HepG2 (cell line): ENCODE measurements at regions not wholly inside any gene's neighbourhood (a gene's known extent, or its start where the extent isn't known, plus 50 kb on each side); places are given as distances from the start of the nearest gene placed in this dataset.

Experiments
- ATAC-seq: fragments of 200-7000 bp; cut with Tn5 transposase; 3 replicates; pipeline ENCODE4 v1.9.1; 2020; ENCODE audit warnings: mild to moderate bottlenecking, moderate library complexity
- BruUV-seq: library from RNA; stranded (reverse); fragments of 400-500 nt; replicated peaks from 2 replicates; lab custom pipeline; 2021; lab: Mats Ljungman, UMichigan
- CTCF ChIA-PET: fragments of 300-600 bp; formaldehyde crosslinking; extraction: SDS; loops from one replicate; lab custom pipeline; 2021; ENCODE audit warnings: low total read pairs, inconsistent platforms, low intra/inter-chr PET ratio; lab: Yijun Ruan, JAX
- POLR2A ChIA-PET: fragments of 350-600 bp; sonication (Branson Sonifier 250); formaldehyde crosslinking; loops from one replicate; lab custom pipeline; 2020; ENCODE audit warnings: antibody characterized with exemption, inconsistent platforms; lab: Yijun Ruan, JAX
- DNase-seq: peaks from one replicate; pipeline ENCODE4 v3.0.0-alpha.2; 2015; ENCODE audit warnings: low spot score
- FAIRE-seq: peaks from 3 replicates; lab custom pipeline; 2011; peaks lifted over from hg19 to GRCh38; lab: Jason Lieb, UNC
- H2AFZ ChIP-seq: one replicate; pipeline ENCODE4 v1.6.1; 2011; ENCODE audit warnings: low read length, inconsistent platforms
- H3K27ac ChIP-seq: fragments of 300-600 bp; 3 replicates; pipeline ENCODE4 v1.8.0; 2011; ENCODE audit warnings: mixed run types, mild to moderate bottlenecking, mixed read lengths, low read length, inconsistent platforms; ENCODE audit not compliant: insufficient read depth; ENCODE audit errors: extremely low read length
- H3K27me3 ChIP-seq, 2 experiments: fragments of 200-600 bp in 1 of 2; 2 replicates in 1 of 2; 3 replicates in 1 of 2; pipeline versions ENCODE4 v1.6.0 to v1.8.0; 2011; ENCODE audit warnings: low read length in 2 of 2, mild to moderate bottlenecking in 2 of 2, moderate library complexity in 2 of 2, inconsistent platforms in 1 of 2; ENCODE audit not compliant: insufficient read depth in 2 of 2, control insufficient read depth in 1 of 2
- H3K36me3 ChIP-seq, 2 experiments: fragments of 200-600 bp in 1 of 2; replicated peaks in 1 of 2; 2 replicates in 1 of 2; 3 replicates in 1 of 2; pipeline versions ENCODE4 v1.5.1 to v1.8.0; 2011; ENCODE audit warnings: low read length in 2 of 2, inconsistent platforms in 1 of 2; ENCODE audit not compliant: insufficient read depth in 2 of 2, control insufficient read depth in 1 of 2
- H3K4me1 ChIP-seq: 2 replicates; pipeline ENCODE4 v1.5.1; 2012; ENCODE audit warnings: low read length, inconsistent platforms; ENCODE audit not compliant: insufficient read depth
- H3K4me2 ChIP-seq: 2 replicates; pipeline ENCODE4 v1.6.0; 2011; ENCODE audit warnings: low read depth, low read length, inconsistent platforms
- H3K4me3 ChIP-seq, 3 experiments: fragments of 200-600 bp in 1 of 3; sonication (generic), shearing (Covaris generic) in 1 of 3; replicated peaks in 1 of 3; 2 replicates each; pipeline ENCODE4 v1.5.1; 2011 to 2016; ENCODE audit warnings: low read length in 3 of 3, inconsistent platforms in 2 of 3, low read depth in 2 of 3, mild to moderate bottlenecking in 2 of 3, control low read depth in 1 of 3, mixed read lengths in 1 of 3; ENCODE audit not compliant: insufficient read depth in 1 of 3
- H3K79me2 ChIP-seq: one replicate; pipeline ENCODE4 v1.6.1; 2011; ENCODE audit warnings: low read length, inconsistent platforms; ENCODE audit not compliant: insufficient read depth
- H3K9ac ChIP-seq: 2 replicates; pipeline ENCODE4 v1.6.0; 2011; ENCODE audit warnings: mild to moderate bottlenecking, low read depth, low read length, inconsistent platforms; ENCODE audit not compliant: insufficient read depth
- H3K9me3 ChIP-seq: 2 replicates; pipeline ENCODE4 v1.5.1; 2012; ENCODE audit warnings: mild to moderate bottlenecking, low read length
- H4K20me1 ChIP-seq: 2 replicates; pipeline ENCODE4 v1.6.0; 2011; ENCODE audit warnings: inconsistent platforms, mild to moderate bottlenecking, low read length, moderate library complexity; ENCODE audit not compliant: insufficient read depth
- CHD4 ChIP-seq: fragments of 200-600 bp; sonication (generic); IDR thresholded peaks from 2 replicates; pipeline ENCODE4 v1.7.0; 2017; ENCODE audit warnings: mild to moderate bottlenecking, low read length, borderline replicate concordance
- CTCF ChIP-seq: sonication (generic); formaldehyde crosslinking; IDR thresholded peaks from 2 replicates; pipeline ENCODE4 v1.5.0; 2020; ENCODE audit warnings: mild to moderate bottlenecking, missing genetic modification reagents, moderate library complexity
- DPF2 ChIP-seq: sonication (generic); formaldehyde crosslinking; IDR thresholded peaks from 2 replicates; pipeline ENCODE4 v1.4.0; 2020; ENCODE audit warnings: mild to moderate bottlenecking, low read depth, missing genetic modification reagents, borderline replicate concordance
- HCFC1 ChIP-seq: fragments of 150-350 bp; IDR thresholded peaks from 2 replicates; pipeline ENCODE4 v1.6.1; 2014; ENCODE audit warnings: low read depth, low read length
- KAT7 ChIP-seq: IDR thresholded peaks from 2 replicates; pipeline ENCODE4 v1.6.1; 2018; ENCODE audit warnings: borderline replicate concordance, missing compliant biosample characterization
- NONO ChIP-seq, 2 experiments: fragments of 450-650 bp in 1 of 2; sonication (generic) in 1 of 2; formaldehyde crosslinking in 1 of 2; IDR thresholded peaks in 1 of 2; conservative IDR thresholded peaks in 1 of 2; 2 replicates each; pipeline versions ENCODE4 v1.6.1 to v1.8.0; 2017 to 2022; ENCODE audit warnings: mild to moderate bottlenecking in 1 of 2, missing genetic modification reagents in 1 of 2, moderate library complexity in 1 of 2
- PRDM10 ChIP-seq: sonication (generic); formaldehyde crosslinking; IDR thresholded peaks from 2 replicates; pipeline ENCODE4 v1.4.0; 2020; ENCODE audit warnings: low read depth, missing genetic modification reagents
- SMC3 ChIP-seq: IDR thresholded peaks from 2 replicates; pipeline ENCODE4 v1.6.1; 2011; ENCODE audit warnings: low read length, improper control_type of control experiment
- ZNF180 ChIP-seq: sonication (generic); formaldehyde crosslinking; IDR thresholded peaks from 2 replicates; pipeline ENCODE4 v1.4.0; 2020; ENCODE audit warnings: low read depth, missing genetic modification reagents, borderline replicate concordance
- ZNF256 ChIP-seq: sonication (generic); formaldehyde crosslinking; conservative IDR thresholded peaks from 2 replicates; pipeline ENCODE4 v1.4.0; 2020; ENCODE audit warnings: missing genetic modification reagents
- ZNF614 ChIP-seq: IDR thresholded peaks from 2 replicates; pipeline ENCODE4 v1.6.1; 2018; ENCODE audit warnings: missing biosample characterization, missing genetic modification reagents, inconsistent platforms, borderline replicate concordance
- ZNF670 ChIP-seq: sonication (generic); formaldehyde crosslinking; IDR thresholded peaks from 2 replicates; pipeline ENCODE4 v1.8.0; 2022; ENCODE audit warnings: mild to moderate bottlenecking, missing genetic modification reagents, borderline replicate concordance
- ZZZ3 ChIP-seq: sonication (generic); formaldehyde crosslinking; IDR thresholded peaks from 2 replicates; pipeline ENCODE4 v1.4.0; 2020; ENCODE audit warnings: missing genetic modification reagents, mild to moderate bottlenecking, borderline replicate concordance
- WGBS: methylation state at CpG from one replicate; pipeline ENCODE4 v1.1.6; 2017; ENCODE audit warnings: low lambda C conversion rate; 5-methylcytosine and 5-hydroxymethylcytosine counted together
- in situ Hi-C: cut with HindIII; loops from 2 replicates; pipeline ENCODE4 v1.10.0; 2017; ENCODE audit warnings: low pct_unique_long_range_greater_than_20kb; ENCODE audit not compliant: extremely low pct_ligation_motif_present
- intact Hi-C: fragments of 100-400 bp; cut with micrococcal nuclease; formaldehyde crosslinking; loops from one replicate; pipeline ENCODE4 v1.10.0; 2022; ENCODE audit not compliant: unreplicated experiment
- TF ChIP-seq, protein P1 (sequence below): sonication (generic); formaldehyde crosslinking; IDR thresholded peaks from 2 replicates; pipeline ENCODE4 v1.9.0; 2021; ENCODE audit warnings: missing genetic modification reagents, borderline replicate concordance
- TF ChIP-seq, protein P2 (sequence below): sonication (generic); formaldehyde crosslinking; IDR thresholded peaks from 2 replicates; pipeline ENCODE4 v1.5.1; 2020; ENCODE audit warnings: missing genetic modification reagents, mild to moderate bottlenecking, borderline replicate concordance

DNA sequence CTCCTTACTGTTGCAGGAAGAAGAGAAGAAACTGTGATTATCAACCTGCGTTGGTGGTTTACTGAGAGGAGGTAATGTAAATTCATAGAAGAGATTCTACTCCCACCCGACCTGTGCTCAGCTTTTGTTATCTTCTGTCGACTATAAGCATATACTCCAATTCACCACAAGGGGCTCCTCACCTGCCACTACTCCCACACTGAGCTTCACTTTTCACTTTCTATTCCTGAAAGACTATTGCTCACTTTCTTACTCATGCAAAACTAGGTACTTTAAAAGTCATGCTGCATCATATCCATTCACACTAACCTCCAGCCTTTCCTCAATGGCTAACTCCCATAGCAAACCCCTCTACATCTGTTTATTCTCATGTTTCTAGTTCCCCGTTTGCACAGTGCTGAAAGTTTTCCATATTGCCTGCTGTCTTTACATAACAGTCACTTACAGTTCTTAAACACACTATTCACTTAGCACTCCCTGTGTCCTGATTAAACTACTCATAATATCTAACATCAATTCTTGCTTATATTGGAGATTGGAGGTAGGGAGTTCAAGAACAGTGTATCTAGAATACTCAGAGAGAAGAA is 1062.6 kb downstream of the NR2F1-AS1 start:
- peak; percentile 12 for DNase-seq
- H3K9ac ChIP-seq = no peak overlapping the region
- ChIA-PET POLR2A (no interaction called here), CTCF (interaction anchor here (1.3 kb wide), 1 partner anchor 1397 kb away, joined by 3 read pairs; no protein-coding TSS in a partner anchor)
- WGBS = 16% methylated on average over 4 of the region's 4 CpGs
- H4K20me1 ChIP-seq = no peaks in the 10 kb centered on the region
- H3K4me1 ChIP-seq = no peaks in the 10 kb centered on the region
- peak overlapping the region; percentile 53 for H3K4me2 ChIP-seq
- H3K79me2 ChIP-seq = no peaks in the 10 kb centered on the region
- no TSS peak for BruUV-seq
- intact Hi-C loops = loop anchor here (1.0 to 5.0 kb wide), 2 partner anchors 320 to 1029 kb away; no protein-coding TSS in a partner anchor
- H3K36me3 ChIP-seq = no peaks in the 10 kb centered on the region
- ATAC-seq = peak; percentile 98
- peak; percentile 64 for FAIRE-seq
- in situ Hi-C loops = no loop called here
- H3K9me3 ChIP-seq = peaks cover 9% of the 10 kb centered on the region
- H3K27me3 ChIP-seq = no peaks in the 10 kb centered on the region
- no peak overlapping the region for H3K4me3 ChIP-seq
- peak overlapping the region; percentile 60 for H2AFZ ChIP-seq
- H3K27ac ChIP-seq = no peak overlapping the region
- TF ChIP-seq, protein P1, sequence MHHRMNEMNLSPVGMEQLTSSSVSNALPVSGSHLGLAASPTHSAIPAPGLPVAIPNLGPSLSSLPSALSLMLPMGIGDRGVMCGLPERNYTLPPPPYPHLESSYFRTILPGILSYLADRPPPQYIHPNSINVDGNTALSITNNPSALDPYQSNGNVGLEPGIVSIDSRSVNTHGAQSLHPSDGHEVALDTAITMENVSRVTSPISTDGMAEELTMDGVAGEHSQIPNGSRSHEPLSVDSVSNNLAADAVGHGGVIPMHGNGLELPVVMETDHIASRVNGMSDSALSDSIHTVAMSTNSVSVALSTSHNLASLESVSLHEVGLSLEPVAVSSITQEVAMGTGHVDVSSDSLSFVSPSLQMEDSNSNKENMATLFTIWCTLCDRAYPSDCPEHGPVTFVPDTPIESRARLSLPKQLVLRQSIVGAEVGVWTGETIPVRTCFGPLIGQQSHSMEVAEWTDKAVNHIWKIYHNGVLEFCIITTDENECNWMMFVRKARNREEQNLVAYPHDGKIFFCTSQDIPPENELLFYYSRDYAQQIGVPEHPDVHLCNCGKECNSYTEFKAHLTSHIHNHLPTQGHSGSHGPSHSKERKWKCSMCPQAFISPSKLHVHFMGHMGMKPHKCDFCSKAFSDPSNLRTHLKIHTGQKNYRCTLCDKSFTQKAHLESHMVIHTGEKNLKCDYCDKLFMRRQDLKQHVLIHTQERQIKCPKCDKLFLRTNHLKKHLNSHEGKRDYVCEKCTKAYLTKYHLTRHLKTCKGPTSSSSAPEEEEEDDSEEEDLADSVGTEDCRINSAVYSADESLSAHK (CRISPR knock-in tag) = no peak
- TF ChIP-seq NONO (IDR thresholded peaks at IDR 0.05) (no peak), NONO (CRISPR knock-in tag; conservative IDR thresholded peaks at IDR 0.05) (no peak), HCFC1 (no peak), ZNF670 (no peak), DPF2 (CRISPR knock-in tag) (no peak), ZNF256 (CRISPR knock-in tag) (no peak), CTCF (CRISPR knock-in tag) (peak; percentile 65), ZZZ3 (CRISPR knock-in tag) (no peak), ZNF180 (no peak), ZNF614 (CRISPR knock-in tag) (no peak), CHD4 (no peak), SMC3 (peak; percentile 36; the same call in 1 of the 2 replicates), PRDM10 (CRISPR knock-in tag) (no peak), KAT7 (CRISPR knock-in tag) (no peak)
- TF ChIP-seq, protein P2, sequence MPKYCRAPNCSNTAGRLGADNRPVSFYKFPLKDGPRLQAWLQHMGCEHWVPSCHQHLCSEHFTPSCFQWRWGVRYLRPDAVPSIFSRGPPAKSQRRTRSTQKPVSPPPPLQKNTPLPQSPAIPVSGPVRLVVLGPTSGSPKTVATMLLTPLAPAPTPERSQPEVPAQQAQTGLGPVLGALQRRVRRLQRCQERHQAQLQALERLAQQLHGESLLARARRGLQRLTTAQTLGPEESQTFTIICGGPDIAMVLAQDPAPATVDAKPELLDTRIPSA (CRISPR knock-in tag) = no peak
